Activated T-helper 9 cell treated with anti-CD3 and anti-CD28 coated beads, Interleukin-2, amount 50 U/mL, for 16 hours (primary cell): ENCODE measurements at regions not wholly inside any gene's neighbourhood (a gene's known extent, or its start where the extent isn't known, plus 50 kb on each side); places are given as distances from the start of the nearest gene placed in this dataset.

Experiments used
- DNase-seq: peaks from one replicate; pipeline ENCODE4 v3.0.0-alpha.2; 2020; ENCODE audit warnings: low read depth

DNA sequence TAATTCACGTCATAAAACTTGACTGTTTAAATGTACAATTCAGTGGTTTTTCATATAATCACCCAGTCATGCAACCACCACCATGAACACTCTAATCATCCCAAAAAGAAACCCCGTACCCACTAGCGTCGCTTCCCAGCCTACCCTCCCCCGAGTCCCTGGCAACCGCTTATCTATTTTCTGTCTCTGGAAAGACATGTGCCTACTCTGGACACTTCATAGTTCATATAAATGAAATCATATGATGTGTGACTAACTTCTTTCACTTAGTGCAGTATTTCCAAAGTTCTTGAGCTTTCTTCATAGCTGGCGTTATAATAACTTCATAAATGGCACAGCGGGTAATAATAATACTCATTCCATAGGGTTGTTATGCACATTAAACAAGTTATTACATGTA lies 215.2 kb downstream of the MYLK4 start:
- DNase-seq = no peak

- no peak for DNase-seq
Measured at GRCh38 chr6:2534406-2535042, 216.2 kb downstream of the MYLK4 start.

- no peak for DNase-seq
Measured at GRCh38 chr6:2531426-2532215, 219.1 kb downstream of the MYLK4 start.

DNA sequence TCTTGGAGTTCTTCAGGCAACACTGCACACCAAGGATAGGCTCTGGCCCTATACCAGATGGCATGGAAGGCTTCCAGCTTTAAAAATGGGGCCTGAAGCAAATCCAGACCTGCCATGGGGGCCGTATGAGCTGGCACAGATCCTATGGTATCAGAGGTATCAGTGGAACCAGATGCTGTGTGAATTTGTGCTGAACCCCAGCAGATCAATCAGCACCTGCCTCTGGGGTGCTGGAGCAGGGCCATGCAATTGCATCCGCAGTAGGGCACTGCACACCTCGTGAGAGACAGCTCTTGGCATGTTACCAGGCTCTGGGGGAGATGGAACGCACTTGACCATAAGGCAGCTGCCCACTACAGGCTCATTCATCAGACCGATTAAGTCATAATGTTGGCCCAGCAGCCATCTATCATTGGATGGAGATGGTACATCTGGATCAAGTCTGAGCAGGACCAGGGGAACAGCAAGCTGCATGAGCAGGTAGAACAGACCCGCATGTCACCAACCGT lies 221.5 kb downstream of the MYLK4 start:
- no peak for DNase-seq

DNA sequence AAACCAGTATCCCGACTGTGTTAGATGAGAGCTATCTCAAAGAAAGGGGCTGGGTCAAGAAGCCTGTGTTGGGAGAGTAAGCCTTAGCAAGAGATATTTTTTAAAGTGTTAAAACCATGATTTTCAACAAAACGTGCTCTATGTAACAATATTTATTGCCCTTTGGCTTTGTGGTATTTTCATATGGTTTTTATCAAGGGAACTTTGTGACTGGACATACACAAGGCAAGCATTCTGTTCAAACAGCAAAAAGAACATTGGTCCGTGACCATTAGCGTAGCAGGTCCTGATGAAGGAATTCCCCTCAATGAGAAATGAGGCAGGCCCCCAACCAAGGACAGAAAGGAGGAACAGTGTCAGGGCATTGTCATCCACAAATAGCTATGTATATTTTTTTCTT lies 222.6 kb downstream of the MYLK4 start:
- no peak for DNase-seq

DNA sequence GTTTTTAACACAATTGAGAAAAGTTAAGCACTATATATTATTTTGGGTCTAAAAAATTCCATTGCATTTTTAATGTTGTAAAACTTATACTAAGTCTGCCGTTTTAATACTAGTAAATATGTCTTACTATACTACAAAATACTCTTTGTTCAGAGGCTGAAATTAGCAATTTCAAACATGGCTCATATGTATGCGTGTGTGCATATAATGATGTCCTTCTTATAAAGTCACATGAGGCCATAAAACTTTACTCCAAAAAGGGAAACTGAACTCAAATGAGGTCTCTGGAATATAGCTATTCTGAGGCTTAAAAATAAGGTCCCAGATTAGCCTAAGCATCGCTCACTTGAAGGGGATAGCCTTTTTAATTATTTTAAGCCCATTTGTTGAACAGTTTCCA lies 224.0 kb downstream of the MYLK4 start:
- DNase-seq = no peak

DNA sequence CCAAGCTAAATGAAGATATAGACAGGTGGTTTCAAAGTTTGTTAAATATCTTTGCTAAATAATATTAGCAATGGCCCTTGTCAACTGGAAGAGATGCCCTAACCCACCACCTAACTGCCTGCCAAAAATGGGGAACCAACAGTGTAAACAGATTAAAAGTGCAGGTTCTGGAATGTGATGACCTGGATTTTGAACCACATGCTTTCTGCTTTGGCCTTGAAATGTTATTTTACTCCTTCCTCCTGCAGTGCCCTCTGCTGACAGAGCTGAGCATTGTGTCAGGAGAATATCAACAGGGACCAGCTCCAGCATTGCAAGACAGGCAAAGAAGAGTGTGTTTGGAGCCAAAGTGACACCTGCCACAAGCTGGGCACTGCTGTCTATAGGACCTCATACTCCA lies 226.6 kb downstream of the MYLK4 start:
- DNase-seq = no peak

- DNase-seq = no peak
Measured at GRCh38 chr6:2523061-2523460, 227.7 kb downstream of the MYLK4 start.

- DNase-seq = no peak
Measured at GRCh38 chr6:2522521-2522920, 228.2 kb downstream of the MYLK4 start.

DNA sequence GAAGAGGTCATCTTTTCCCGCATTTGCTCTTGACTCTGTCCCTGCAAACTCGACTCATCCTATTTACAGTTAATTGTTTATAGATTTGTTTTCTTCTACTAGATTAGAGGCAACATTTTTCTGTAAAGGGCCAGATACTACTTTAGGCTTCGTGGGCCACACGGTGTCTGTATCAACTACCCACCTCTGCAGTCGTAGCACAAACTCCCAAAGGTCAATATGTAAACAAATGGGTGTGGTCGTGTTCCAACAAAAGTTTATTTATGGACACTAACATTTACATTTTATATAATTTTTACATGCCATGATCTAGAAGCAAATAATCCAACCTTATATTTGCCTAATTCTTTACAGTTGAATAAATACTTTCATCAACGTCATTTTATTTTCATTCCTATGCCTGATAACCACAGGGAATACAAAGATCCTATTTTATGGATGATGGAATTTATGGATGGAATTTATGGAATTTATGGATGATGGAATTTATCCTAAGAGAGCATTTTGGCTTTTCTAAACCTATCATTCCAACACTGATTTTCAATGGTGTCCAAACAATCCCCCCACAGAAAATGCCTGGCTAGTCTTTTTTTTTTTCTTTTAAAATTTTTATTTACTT lies 232.8 kb downstream of the MYLK4 start:
- DNase-seq = no peak

DNA sequence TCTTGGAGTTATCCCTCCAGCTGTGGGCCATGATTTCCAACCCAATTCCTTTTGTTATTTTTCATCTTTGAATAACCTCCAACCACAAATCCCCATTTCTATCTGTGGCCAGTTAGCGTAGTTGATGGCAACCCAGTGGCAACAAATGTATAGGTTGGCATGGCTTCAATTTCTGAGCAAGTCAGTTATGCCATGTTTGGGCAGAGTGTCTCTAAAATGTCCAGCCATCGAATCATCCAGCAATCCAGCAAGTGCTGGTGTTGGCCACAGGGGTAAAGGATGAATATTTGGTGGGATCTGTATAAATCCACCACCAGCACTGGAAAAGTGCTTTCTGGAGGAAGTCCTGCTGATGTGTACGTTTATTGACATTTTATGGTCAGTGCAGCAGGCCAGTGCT lies 233.3 kb downstream of the MYLK4 start:
- no peak for DNase-seq

DNA sequence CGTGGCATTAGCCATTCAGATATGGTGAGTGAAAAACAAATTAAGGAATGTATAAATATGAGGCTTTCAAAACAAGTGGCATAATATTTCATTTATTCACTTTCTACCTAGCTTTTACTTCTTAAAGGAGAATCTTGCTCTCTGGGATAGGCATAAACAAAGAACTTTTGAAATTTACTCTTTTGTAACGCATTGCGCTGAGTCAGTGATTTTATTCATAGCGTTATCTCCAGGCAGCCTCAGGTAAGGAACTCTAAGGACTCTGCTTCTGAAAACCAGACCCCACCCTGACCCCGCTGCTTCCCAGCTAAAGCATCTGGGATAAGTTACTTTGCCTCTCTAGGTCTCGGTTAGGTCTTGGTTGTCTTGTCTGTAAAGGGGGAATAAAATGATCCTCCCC lies 234.7 kb downstream of the MYLK4 start:
- no peak for DNase-seq

- DNase-seq = no peak
Measured at GRCh38 chr6:2514965-2515543, 235.7 kb downstream of the MYLK4 start.

DNA sequence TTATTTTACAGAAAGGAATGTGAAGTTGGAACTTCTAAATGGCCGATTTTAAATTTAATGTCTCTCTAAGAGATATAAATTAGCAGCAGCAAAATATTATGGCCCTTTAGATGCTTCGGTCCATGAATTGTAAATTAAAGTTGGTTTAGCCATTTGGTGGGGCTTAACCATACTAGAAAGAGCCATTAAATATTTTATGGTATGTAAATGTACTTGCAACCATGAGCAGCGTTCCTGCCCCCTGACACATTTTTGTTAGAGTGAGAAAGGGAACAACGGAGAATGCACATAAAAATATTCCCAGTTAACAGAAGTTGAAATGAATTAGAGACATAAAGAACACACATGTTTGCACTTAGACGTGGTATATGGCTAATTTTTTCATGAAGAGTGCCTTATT lies 237.9 kb downstream of the MYLK4 start:
- DNase-seq = no peak

GRCh38 chr6:2510316-2510715 lies 240.4 kb downstream of the MYLK4 start:
- DNase-seq = no peak

- DNase-seq = no peak
Measured at GRCh38 chr6:2509711-2510110, 241.0 kb downstream of the MYLK4 start.

DNA sequence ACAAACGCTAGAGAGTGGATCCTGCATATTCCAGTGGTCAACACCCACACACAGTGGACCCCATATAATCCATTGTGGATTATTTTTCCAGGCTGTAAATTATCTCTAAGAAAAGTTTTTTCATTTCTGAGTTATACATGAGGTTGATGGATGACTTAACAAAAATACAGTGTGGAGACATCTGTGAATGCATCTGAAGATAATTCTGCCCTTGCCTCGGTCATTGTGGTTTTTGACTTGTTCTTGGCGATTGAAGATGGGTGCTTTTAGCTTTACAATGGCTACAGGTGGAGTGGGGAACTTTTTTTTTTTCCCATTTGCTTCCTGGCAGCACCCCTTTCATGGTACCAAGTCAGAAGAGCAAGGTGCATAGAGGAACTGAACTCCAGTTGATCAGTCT lies 242.7 kb downstream of the MYLK4 start:
- DNase-seq = no peak

DNA sequence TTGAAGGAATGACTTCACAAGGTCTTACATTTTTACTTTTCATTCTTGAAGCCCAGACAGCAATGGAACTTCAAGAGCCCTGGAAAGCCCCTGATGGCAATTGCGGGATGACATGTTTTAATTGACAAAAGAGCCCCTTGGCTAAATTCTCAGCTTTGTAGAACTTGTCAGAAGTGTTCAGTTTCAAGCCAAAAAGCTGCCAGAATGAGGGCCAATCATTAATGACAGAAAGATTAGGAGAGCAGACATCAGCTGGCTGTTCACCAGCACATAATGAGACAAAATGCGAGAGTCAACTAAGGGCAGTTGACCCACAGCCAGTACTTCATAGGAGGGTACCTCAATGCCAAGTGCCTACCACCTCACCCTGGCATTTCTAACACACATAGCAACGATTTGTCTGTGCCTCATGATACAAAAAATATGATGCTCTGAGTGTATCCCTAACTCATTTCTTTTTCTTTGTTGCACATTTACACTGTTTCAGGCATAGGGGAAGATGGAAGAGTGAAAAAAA lies 243.1 kb downstream of the MYLK4 start:
- DNase-seq = no peak

DNA sequence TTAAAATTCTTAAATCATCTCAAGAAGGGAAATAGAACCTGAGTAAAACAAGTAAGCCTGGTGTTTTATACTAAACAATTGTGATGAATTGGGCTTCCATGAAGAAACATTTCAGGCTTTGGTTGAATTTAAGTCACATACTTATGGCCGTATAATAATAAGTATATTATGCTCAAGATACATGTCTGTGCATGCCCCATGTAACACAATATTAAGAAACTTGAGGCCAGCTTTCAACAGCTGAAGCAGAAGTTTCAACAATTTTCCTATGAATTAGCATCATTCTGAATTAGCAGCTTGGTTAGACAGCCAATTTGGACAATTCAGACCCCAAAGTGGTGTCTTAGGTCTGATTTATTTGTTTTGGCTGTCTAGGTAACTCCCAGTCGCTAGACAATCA lies 243.7 kb downstream of the MYLK4 start:
- DNase-seq = no peak

GRCh38 chr6:2505624-2506023 lies 245.1 kb downstream of the MYLK4 start:
- DNase-seq = no peak

DNA sequence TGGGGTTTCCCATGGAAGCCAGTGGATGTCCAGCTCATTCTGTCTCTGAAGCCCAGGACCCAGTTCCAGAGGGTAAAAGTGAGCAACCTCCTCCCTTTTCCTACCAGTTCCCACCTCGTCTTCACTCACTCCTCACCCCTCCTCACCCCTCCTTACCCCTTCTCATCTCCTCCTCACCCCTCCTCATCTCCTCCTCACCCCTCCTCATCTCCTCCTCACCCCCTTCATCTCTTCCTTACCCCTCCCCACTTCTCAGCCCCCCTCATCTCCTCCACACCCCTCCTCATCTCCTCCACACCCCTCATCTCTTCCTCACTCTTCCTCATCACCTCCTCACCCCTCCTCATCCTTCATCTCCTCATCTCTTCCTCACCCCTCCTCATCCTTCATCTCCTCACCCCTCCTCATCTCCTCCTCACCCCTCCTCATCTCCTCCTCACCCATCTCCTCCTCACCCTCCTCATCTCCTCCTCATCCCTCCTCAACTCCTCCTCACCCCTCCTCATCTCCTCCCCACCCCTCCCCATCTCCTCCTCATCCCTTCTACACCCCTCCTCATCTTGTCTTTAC lies 246.1 kb downstream of the MYLK4 start:
- no peak for DNase-seq

DNA sequence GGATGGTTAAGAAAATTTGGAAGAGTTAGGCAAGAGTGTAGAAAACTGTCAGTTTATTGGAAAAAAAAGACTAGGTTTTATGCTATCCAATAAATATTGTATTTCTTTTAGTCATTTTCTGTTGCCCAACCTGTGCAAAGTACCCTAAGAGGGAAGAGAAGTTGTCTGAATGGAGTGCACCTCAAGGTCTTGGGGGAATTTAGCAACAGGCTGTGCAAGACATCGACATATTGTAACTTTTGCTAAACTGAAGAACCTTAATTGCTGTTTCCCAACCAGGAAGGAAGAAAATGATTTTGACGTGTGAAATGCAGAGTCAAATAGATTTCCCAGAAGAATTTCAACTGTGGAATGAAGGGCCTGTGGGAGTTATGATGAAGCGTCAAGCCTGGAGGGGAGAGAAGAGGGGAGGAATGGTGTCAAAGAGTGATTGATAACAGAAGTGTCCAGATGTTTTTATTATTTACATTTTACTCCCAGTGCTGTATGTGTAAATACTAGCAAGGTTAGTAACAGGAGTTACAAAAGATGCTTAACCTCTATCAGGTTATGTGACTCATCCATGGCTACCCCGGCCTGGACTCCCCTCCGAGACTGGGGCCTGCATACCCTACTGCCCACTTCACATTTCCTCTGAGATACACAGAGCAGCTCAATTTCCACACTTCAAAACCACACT lies 246.8 kb downstream of the MYLK4 start:
- DNase-seq = no peak
